OCI-LY7 (cell line): ENCODE measurements at regions not wholly inside any gene's neighbourhood (a gene's known extent, or its start where the extent isn't known, plus 50 kb on each side); places are given as distances from the start of the nearest gene placed in this dataset.

Experiments used
- EZH2phosphoT487 ChIP-seq: fragments of 200-600 bp; sonication (generic); IDR thresholded peaks from 2 replicates; pipeline ENCODE4 v1.6.1; 2018; ENCODE audit warnings: low read depth, borderline replicate concordance, mild to moderate bottlenecking, mixed run types, antibody characterized with exemption, low read length, moderate library complexity, mixed read lengths
- TF ChIP-seq, protein P1 (sequence below): fragments of 200-600 bp; sonication (generic); conservative IDR thresholded peaks from 2 replicates; pipeline ENCODE4 v1.5.1; 2014; ENCODE audit warnings: mild to moderate bottlenecking, antibody characterized with exemption, low read length, moderate library complexity, mixed read lengths

- TF ChIP-seq, protein P1, sequence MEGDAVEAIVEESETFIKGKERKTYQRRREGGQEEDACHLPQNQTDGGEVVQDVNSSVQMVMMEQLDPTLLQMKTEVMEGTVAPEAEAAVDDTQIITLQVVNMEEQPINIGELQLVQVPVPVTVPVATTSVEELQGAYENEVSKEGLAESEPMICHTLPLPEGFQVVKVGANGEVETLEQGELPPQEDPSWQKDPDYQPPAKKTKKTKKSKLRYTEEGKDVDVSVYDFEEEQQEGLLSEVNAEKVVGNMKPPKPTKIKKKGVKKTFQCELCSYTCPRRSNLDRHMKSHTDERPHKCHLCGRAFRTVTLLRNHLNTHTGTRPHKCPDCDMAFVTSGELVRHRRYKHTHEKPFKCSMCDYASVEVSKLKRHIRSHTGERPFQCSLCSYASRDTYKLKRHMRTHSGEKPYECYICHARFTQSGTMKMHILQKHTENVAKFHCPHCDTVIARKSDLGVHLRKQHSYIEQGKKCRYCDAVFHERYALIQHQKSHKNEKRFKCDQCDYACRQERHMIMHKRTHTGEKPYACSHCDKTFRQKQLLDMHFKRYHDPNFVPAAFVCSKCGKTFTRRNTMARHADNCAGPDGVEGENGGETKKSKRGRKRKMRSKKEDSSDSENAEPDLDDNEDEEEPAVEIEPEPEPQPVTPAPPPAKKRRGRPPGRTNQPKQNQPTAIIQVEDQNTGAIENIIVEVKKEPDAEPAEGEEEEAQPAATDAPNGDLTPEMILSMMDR = no peak
- TF ChIP-seq EZH2phosphoT487 = no peak
Measured at GRCh38 chr2:7479603-7480002, 562.4 kb downstream of the RNF144A start.
